ENCODE measurements at regions not wholly inside any gene's neighbourhood (a gene's known extent, or its start where the extent isn't known, plus 50 kb on each side); places are given as distances from the start of the nearest gene placed in this dataset.
"Not testable (repeated sequence)": the region's sequence is repeated elsewhere in the genome, so short reads cannot be mapped to it uniquely, and the experiment has no call there.

DNA sequence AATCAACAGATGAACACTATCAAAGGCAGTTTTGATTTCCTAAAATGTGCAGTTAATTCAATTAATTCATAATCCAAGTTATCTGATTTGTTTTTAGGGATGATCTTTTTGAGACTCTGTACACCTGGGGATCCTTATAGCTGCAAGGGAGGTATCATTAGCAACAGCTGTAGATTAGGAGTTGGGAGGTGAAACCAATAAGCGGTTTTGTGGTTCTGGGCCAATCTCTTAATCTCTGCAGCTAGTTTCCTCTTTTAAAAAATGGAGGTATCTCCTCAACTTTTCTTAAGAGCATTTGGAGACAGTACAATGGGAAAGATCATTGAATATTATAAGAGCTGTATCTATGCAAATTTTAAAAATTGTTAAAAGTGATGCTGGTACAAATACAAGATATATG is 126.0 kb downstream of the MC4R start:
- Histone ChIP-seq H3K4me2 (ENCODE audit: low read length) (peak overlapping the region; percentile 8), H3K27ac (ENCODE audit: low read length) (no peak overlapping the region), H3K27me3 (ENCODE audit: low read depth, low read length) (peaks cover 59% of the 10 kb centered on the region), H3K4me3 (ENCODE audit: low read length) (no peak overlapping the region), H4K20me1 (ENCODE audit: insufficient read depth, low read length) (no peaks in the 10 kb centered on the region), H2AFZ (ENCODE audit: low read depth, low read length) (no peak overlapping the region), H3K9me3 (ENCODE audit: insufficient read depth, low read length) (no peaks in the 10 kb centered on the region), H3K79me2 (ENCODE audit: low read length) (no peaks in the 10 kb centered on the region), H3K9ac (ENCODE audit: low read length) (no peak overlapping the region), H3K4me1 (ENCODE audit: low read length) (peaks cover 16% of the 10 kb centered on the region), H3K36me3 (replicated peaks; ENCODE audit: low read depth, low read length) (no peaks in the 10 kb centered on the region)
- TF ChIP-seq CTCF (IDR thresholded peaks at IDR 0.05; ENCODE audit: low read depth, low read length) (no peak), EZH2phosphoT487 (IDR thresholded peaks at IDR 0.05; ENCODE audit: low read depth) (no peak)

DNA sequence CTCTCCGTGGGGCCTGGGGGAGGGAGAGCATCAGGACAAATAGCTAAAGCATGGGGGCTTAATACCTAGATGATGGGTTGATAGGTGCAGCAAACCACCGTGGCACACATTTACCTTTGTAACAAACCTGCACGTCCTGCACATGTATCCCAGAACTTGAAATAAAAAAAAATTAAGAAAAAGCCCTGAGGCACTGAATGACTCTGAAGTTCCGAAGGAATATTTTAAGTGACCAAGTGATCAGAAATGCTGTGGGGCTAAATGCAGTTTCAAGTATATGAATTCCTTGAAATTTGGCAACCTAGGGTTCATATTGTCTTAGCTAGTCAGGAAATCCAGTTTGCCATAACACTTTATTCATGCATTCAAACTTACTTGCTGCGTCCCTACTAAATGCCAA is 127.5 kb downstream of the MC4R start:
- Histone ChIP-seq H3K27me3 (ENCODE audit: low read depth, low read length) (peaks cover 55% of the 10 kb centered on the region), H3K4me1 (ENCODE audit: low read length) (peaks cover 16% of the 10 kb centered on the region), H3K4me2 (ENCODE audit: low read length) (no peak overlapping the region), H3K27ac (ENCODE audit: low read length) (no peak overlapping the region), H4K20me1 (ENCODE audit: insufficient read depth, low read length) (no peaks in the 10 kb centered on the region), H2AFZ (ENCODE audit: low read depth, low read length) (no peak overlapping the region), H3K36me3 (replicated peaks; ENCODE audit: low read depth, low read length) (no peaks in the 10 kb centered on the region), H3K79me2 (ENCODE audit: low read length) (no peaks in the 10 kb centered on the region), H3K9ac (ENCODE audit: low read length) (no peak overlapping the region), H3K4me3 (ENCODE audit: low read length) (no peak overlapping the region), H3K9me3 (ENCODE audit: insufficient read depth, low read length) (no peaks in the 10 kb centered on the region)
- no peak for TF ChIP-seq CTCF (IDR thresholded peaks at IDR 0.05; ENCODE audit: low read depth, low read length)

DNA sequence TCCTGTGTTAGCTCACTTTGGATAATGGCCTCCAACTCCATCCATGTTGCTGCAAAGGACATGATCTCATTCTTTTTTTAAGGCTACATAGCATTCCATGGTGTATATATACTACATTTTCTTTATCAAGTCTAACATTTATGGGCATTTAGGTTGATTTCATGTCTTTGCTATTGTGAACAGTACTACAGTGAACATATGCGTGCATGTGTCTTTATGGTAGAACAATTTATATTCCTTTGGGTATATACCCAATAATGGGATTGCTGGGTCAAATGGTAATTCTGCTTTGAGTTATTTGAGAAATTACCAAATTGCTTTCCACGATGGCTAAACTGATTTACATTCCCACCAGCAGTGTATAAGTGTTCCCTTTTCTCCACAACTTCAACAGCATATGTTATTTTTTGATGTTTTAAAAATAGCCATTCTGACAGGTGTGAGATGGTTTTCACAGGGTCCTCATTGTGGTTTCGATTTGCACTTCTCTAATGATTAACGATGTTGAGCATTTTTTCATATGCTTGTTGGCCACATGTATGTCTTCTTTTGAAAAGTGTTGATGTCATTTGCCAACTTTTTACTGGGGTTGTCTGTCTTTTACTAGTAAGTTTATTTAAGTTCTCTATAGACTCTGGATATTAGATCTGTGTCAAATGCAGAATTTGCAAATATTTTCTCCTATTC is 133.4 kb downstream of the MC4R start:
- not testable (repeated sequence) for H3K9ac ChIP-seq (ENCODE audit: low read length); H3K4me3 ChIP-seq (ENCODE audit: low read length); H3K9me3 ChIP-seq (ENCODE audit: insufficient read depth, low read length); H3K79me2 ChIP-seq (ENCODE audit: low read length); H2AFZ ChIP-seq (ENCODE audit: low read depth, low read length); H3K27ac ChIP-seq (ENCODE audit: low read length); H4K20me1 ChIP-seq (ENCODE audit: insufficient read depth, low read length); H3K36me3 ChIP-seq (replicated peaks; ENCODE audit: low read depth, low read length)
- peak overlapping the region; percentile 25 for H3K4me2 ChIP-seq (ENCODE audit: low read length)
- H3K27me3 ChIP-seq (ENCODE audit: low read depth, low read length): peaks cover 59% of the 10 kb centered on the region
- H3K4me1 ChIP-seq (ENCODE audit: low read length): peaks cover 13% of the 10 kb centered on the region

GRCh38 chr18:60235164-60235563 is 137.4 kb downstream of the MC4R start:
- no peak overlapping the region for H3K9ac ChIP-seq (ENCODE audit: low read length)
- no peak overlapping the region for H3K27ac ChIP-seq (ENCODE audit: low read length)
- no peaks in the 10 kb centered on the region for H3K36me3 ChIP-seq (replicated peaks; ENCODE audit: low read depth, low read length)
- peaks cover 37% of the 10 kb centered on the region for H3K27me3 ChIP-seq (ENCODE audit: low read depth, low read length)
- H2AFZ ChIP-seq (ENCODE audit: low read depth, low read length): no peak overlapping the region
- H4K20me1 ChIP-seq (ENCODE audit: insufficient read depth, low read length): no peaks in the 10 kb centered on the region
- H3K79me2 ChIP-seq (ENCODE audit: low read length): no peaks in the 10 kb centered on the region
- H3K9me3 ChIP-seq (ENCODE audit: insufficient read depth, low read length): no peaks in the 10 kb centered on the region
- H3K4me2 ChIP-seq (ENCODE audit: low read length): no peak overlapping the region
- no peak overlapping the region for H3K4me3 ChIP-seq (ENCODE audit: low read length)
- H3K4me1 ChIP-seq (ENCODE audit: low read length): peaks cover 13% of the 10 kb centered on the region
- TF ChIP-seq CTCF (IDR thresholded peaks at IDR 0.05; ENCODE audit: low read depth, low read length) (no peak), EZH2phosphoT487 (IDR thresholded peaks at IDR 0.05; ENCODE audit: low read depth) (no peak)

All from OCI-LY3 (cell line).